Umbilical cord (tissue), 1 donor: ENCODE measurements at regions not wholly inside any gene's neighbourhood (a gene's known extent, or its start where the extent isn't known, plus 50 kb on each side); places are given as distances from the start of the nearest gene placed in this dataset.

Experiments used
- DNase-seq: peaks from one replicate; pipeline ENCODE4 v3.0.0-alpha.2; 2015; ENCODE audit warnings: low spot score

GRCh38 chr11:15485432-15485831, 370.7 kb downstream of the INSC start:
- no peak for DNase-seq

- DNase-seq = no peak
Measured at GRCh38 chr11:15489281-15489680, 374.6 kb downstream of the INSC start.

GRCh38 chr11:15490535-15490934, 375.8 kb downstream of the INSC start:
- DNase-seq = no peak

GRCh38 chr11:15493066-15493465, 378.3 kb downstream of the INSC start:
- DNase-seq = peak; percentile 15

GRCh38 chr11:15493921-15494620, 379.3 kb downstream of the INSC start:
- DNase-seq = peak; percentile 7

GRCh38 chr11:15494740-15495139, 380.0 kb downstream of the INSC start:
- no peak for DNase-seq

GRCh38 chr11:15495462-15495861, 380.7 kb downstream of the INSC start:
- DNase-seq = no peak

GRCh38 chr11:15497366-15497765, 382.6 kb downstream of the INSC start:
- DNase-seq = no peak

GRCh38 chr11:15499674-15500073, 385.0 kb downstream of the INSC start:
- no peak for DNase-seq

- no peak for DNase-seq
Measured at GRCh38 chr11:15500643-15501042, 385.9 kb downstream of the INSC start.

GRCh38 chr11:15501566-15501965, 386.8 kb downstream of the INSC start:
- no peak for DNase-seq

- DNase-seq = peak; percentile 60
Measured at GRCh38 chr11:15505155-15505554, 390.4 kb downstream of the INSC start.

- DNase-seq = peak; percentile 35
Measured at GRCh38 chr11:15507592-15507991, 392.9 kb downstream of the INSC start.

- DNase-seq = no peak
Measured at GRCh38 chr11:15509082-15509481, 394.4 kb downstream of the INSC start.

- no peak for DNase-seq
Measured at GRCh38 chr11:15519124-15519791, 404.5 kb downstream of the INSC start.

GRCh38 chr11:15519911-15520310, 405.2 kb downstream of the INSC start:
- no peak for DNase-seq

- peak; percentile 7 for DNase-seq
Measured at GRCh38 chr11:15523543-15523942, 408.8 kb downstream of the INSC start.

GRCh38 chr11:15525582-15525981, 410.9 kb downstream of the INSC start:
- no peak for DNase-seq

GRCh38 chr11:15526032-15526431, 411.3 kb downstream of the INSC start:
- no peak for DNase-seq

GRCh38 chr11:15526859-15527450, 412.2 kb downstream of the INSC start:
- DNase-seq = no peak

GRCh38 chr11:15532432-15532831, 417.7 kb downstream of the INSC start:
- no peak for DNase-seq

- no peak for DNase-seq
Measured at GRCh38 chr11:15534266-15534665, 419.5 kb downstream of the INSC start.

GRCh38 chr11:15535414-15535813, 420.7 kb downstream of the INSC start:
- no peak for DNase-seq
